ENCODE measurements at regions not wholly inside any gene's neighbourhood (a gene's known extent, or its start where the extent isn't known, plus 50 kb on each side); places are given as distances from the start of the nearest gene placed in this dataset.

DNA sequence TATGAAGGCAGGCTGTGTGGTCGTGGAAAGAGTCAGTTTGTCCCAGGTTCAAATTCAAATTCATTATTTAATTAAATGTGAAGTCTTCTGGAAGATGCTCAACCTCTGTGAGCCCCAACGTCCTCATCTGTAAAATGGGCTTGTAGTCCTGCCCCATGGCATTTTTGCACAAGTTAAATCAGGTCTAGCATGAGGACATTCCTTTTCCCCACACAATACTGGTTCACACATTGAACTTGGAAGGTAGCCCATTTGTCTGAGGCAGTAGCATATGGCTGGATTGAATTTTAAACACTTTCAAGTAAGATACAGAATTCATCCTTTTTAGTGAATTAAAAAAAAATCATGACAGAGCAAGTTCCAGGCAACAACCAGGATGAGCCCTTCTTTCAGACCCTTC is 665.4 kb upstream of the HS6ST1 start:
- intact Hi-C loops (cut with DNase I) = no loop called here
- no peak for DNase-seq

DNA sequence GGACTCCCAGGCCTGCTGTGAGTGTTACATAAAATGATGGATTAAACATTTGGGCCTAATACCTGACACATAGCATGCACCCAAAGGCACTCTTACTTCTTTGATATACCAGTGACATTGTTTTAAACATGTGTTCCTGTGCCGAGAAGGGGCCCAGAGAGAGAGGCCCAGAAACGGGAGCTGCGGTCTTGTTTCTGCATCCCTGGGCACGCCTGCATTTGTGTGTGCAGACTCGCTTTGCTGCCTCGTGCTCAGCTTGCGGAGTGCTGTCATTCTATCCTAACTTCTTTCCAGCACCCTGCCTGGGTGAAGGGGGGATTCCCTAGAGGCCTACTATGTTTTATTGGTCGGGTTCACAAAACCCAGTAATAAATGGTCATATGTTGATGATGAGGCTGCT is 666.2 kb upstream of the HS6ST1 start:
- intact Hi-C loops (cut with DNase I) = no loop called here
- DNase-seq = no peak

DNA sequence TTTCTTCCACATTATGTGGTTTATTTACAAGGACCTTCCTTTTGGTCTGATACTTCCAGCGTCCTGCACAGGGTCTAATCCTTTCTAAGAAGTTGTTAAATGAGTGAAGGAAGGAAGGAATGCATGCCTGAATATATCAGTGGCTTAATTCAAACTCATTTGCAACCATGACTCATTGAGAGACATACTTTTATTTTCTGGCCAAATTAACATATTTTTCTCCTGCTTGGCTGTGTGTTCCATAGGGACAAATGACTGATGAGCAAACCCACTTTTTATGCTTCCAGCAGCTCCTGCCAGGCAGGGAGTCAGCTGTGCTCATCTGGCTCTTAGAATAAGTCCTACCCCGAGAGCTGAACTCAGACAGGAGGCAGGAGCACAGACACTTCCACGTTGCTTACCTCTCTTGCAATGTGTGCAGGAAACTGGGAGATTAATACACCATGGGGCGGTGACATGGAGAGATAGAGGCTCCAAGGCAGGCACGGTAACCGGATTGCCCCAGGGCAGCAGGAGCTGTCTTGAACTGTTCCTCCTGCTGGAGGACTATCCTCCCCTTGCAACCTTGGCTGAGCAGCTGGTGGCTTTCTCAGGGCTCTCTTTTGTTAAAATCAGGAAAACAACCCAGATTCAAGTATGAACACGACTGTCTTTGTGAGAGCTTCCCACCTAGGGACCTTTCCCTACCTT is 667.5 kb upstream of the HS6ST1 start:
- peak in 8 of 10 donors; percentile 34 to 90 (median 56) for DNase-seq
- intact Hi-C loops (cut with DNase I) = no loop called here

DNA sequence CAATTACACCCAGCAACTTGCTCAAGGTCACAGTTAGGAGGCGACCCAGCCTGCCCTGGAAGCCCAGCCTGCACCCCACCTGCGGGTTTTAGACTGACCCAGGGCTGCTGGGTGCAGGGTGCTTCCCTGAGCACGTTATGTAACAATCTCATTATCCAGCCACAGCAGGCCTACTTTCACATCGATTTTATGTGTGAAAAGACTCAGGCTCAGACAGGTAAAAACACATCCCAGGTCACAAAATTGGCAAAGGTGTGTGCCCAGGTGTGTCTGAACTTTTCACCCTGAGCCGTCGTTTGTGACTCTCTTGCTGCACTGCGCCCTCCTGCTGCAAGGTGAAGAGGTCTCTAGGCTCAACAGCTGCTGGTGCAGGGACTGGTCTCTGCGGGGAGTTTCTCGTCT is 668.2 kb upstream of the HS6ST1 start:
- no peak for DNase-seq

DNA sequence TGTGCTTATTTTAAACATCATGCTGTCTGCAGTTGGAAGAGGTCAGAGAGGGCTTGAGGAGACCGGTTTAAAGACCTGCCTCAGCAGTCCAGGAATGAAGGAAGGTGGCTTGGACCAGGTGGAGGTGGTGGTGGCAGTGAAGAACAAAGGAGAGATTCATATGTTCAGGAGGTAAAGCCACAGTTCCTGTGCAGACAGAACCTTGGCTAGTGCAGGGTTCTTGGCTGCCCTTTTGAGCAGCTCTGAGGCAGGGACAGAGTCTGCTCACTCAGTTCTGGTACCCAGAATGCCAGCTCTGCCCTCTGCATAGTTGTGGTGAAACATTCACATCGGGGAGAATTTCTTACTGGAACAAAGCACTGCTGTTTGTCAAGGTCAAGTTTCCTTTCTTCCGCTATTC is 669.7 kb upstream of the HS6ST1 start:
- intact Hi-C loops (cut with DNase I) = no loop called here
- no peak for DNase-seq

More for the DNA sequence above, 668.2 kb upstream of the HS6ST1 start:
- intact Hi-C loops (cut with DNase I) = no loop called here

DNA sequence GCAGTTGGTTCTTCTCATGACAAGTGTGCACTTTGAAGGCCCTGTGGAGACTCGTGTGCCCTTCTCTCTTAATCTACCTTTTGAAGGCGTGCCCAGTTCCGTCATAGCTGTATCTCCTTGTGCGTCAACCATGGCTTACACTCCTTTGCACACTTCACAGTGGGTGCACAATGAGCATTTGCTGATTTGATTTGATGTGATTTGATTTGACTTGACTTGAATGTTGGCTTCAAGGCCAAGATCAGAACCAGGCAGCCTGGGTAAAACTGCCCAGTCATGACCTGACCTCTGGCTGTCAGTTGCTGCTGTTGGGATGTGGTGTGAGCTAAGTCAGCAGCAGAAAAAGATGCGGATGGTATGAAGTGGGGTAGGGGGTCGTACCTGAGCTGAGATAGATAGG is 670.3 kb upstream of the HS6ST1 start:
- intact Hi-C loops (cut with DNase I) = no loop called here
- no peak for DNase-seq

DNA sequence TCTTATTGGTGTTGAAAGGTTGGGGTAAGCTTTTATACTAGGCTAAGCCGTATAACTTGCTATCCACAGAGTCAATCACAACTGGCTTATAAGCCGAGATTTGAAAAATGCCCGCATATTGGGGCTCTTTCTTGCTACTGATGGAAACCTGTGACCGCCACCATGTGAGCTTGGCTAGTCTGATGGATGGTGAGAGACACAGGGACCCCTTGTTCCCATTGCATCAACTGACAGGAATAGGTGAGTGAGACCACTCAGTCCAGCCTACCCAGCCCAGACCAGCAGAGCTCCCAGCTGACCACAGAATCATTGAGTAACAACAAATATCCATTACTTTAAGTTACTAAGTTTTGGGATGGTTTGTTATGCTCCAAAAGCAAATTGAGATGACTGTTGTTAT is 676.4 kb upstream of the HS6ST1 start:
- intact Hi-C loops (cut with DNase I) = no loop called here
- DNase-seq = no peak

DNA sequence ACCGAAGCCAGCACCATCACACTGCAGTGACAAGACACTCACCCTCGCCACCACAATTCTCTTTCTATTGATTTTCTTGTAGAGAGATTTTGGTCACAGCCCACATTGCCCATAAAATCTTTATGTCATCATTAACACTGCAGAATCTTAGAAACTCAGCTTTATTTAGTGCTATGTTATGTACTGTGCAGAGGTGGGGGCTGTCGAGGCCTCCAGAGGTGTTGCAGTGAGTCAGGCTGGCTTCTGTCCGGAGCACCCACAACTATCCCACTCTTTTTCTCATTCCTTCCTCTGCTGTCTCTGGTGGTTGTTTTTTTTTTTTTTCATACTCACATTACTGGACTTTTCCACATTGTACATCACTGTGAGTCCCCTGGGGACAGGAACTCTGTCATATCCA is 677.4 kb upstream of the HS6ST1 start:
- intact Hi-C loops (cut with DNase I) = no loop called here
- no peak for DNase-seq

DNA sequence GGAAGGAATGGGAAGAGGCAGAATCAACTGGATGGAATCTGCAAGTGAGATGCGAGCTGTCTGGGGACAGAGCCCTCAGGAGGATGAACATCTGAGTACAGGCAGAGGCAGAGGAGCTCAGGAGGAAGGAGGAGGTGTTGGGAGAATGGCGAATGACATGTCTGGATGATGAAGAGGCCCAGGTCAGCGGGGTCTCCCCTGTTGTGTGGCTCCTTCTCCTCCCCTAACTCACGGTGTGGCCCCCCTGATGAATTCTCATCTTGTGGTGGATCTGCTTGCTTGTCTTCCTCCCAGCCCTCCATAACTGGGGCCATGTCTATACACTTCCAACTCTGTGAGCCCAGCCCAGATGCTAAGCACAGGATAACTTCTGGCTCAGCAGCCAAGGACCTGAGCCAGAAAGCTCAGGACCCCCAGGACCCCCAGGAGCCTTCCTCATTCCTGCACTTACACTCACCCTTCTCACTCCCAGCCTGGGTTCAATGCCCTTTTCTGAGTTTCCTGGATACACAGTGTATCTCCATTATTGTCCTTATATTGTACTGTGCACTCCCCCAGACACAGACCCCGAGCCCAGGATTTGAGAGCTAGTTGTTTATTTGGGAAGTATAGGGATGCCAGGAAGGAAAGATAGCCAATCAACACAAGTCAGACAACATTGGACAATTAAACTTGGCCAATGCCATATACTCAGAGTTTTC is 678.6 kb upstream of the HS6ST1 start:
- no peak for DNase-seq
- intact Hi-C loops (cut with DNase I) = no loop called here

DNA sequence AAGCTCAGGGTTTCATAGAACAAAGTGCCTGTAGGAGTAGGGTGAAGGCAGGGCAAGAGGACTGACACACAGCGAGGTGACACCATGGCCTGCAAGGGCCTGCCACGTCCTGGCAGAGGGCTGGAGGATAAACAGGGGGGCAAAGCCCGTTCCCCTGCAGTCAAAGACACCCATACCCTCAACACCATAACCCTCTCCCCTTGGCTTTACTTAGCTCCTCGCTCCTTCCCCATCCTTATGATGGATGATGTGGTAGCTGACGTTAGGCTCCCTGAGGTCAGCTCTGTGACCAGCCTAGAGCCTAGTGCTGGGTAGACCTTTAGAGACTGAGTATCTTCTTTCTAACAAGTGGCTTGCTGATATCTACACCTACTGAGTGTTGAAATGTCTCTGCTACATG is 683.3 kb upstream of the HS6ST1 start:
- DNase-seq = no peak
- intact Hi-C loops (cut with DNase I) = no loop called here

DNA sequence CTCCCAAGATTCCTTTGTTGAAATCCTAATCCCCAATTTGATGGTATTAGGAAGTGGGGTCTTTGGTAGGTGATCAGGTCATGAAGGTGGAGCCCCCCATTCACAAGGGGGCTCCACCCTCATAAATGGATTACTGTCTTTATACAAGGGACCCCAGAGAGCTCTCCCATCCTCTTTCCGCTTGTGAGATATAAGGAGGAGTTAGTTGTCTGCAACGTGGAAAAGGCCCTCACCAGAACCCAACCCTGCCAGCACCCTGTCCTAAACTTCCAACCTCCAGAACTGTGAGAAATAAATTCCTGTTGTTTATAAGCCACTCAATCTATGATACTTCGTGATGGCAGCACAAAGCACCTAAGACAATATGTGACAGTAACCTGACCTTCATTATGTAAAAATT is 684.1 kb upstream of the HS6ST1 start:
- intact Hi-C loops (cut with DNase I) = no loop called here
- DNase-seq = no peak

DNA sequence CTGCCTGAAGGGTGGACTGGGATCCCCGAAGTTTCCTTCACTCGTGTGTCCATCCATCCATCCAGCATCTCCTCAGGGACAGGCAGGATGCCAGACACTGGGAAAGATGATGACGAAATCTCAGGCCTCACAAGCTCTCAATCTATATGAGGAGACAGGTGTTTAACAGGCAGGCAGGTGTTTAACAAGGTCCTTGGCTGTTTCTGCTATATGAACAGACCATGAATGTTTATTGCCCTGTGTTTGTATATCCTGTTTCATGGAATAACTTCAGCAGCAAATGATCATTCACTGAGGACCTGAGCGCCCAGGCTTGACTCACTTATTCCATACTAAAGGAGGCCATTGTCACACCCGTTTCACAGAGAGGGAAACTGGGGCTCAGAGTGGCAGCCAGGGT is 685.8 kb upstream of the HS6ST1 start:
- DNase-seq = no peak
- intact Hi-C loops (cut with DNase I) = no loop called here

DNA sequence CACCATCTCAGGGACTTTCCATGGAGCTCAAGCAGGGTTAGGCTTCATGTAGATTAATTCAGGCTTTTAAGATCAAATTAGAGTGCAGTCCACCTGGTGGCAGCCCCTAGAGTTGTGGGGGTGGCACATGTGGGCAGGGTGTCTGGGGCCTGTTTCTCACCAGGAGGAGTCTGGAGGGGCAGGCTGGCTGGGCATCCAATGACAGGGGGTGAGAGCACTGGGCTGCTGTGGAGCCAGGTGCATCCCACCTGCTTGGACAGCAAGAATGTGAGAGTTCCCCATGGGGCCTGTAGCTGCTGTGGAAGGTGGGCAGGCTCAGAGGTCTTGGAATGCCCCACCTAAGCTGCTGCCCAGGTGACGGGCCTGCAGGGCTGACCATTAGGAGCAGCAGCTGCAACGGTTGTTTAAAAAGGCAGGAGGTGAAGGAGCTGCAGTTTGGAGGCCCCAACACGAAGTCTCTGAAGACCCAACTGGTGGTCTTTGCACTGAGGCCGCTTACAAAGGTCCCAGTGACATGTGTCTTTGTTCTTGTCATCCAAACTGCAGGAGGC is 686.3 kb upstream of the HS6ST1 start:
- DNase-seq = no peak
- intact Hi-C loops (cut with DNase I) = no loop called here

DNA sequence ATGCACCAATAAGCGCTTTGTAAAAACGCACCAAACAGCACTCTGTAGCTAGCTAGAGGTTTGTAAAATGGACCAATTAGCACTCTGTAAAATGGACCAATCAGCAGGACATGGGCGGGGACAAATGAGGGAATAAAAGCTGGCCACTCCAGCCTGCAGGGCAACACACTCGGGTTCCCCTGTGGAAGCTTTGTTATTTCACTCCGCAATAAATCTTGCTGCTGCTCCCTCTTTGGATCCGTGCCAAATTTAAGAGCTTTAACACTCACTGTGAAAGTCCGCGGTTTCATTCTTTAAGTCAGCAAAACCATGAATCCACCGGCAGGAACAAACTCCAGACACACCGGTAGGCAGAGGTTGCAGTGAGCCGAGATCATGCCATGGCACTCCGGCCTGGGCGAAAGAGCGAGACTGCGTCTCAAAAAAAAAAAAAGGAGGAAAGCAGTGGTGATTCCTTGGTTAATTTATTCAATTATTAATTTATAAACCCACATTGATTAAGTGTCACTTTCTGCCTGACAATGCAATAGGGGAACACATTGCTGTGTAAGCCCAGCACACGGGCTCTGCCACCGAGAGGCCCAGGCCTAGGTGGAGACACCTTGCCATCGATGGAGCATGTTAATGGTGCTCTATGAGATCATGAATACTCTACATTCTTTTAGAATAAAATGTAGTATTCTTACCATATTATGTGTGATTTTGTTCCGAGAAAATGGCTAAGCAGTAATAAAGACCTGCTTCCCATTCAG is 687.6 kb upstream of the HS6ST1 start:
- DNase-seq = no peak
- intact Hi-C loops (cut with DNase I) = no loop called here

DNA sequence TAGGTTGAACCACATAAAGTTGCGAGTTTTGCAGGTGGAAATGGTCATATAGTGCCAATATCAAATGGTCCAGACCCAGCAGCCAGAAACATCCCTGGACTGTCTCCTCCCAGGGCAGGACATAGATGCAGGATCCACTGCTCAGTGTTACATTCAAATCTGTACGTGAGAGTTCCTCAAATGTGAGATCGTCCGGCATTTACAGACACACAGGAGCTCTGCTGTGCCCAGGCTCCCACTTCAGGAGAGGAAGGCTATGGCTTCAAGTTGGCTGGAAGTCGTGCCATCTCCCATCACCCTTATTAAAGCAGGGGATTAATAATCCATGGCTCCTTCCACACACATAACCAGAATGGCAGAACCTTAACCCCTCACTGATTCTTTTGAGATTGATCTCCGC is 688.2 kb upstream of the HS6ST1 start:
- intact Hi-C loops (cut with DNase I) = no loop called here
- no peak for DNase-seq

DNA sequence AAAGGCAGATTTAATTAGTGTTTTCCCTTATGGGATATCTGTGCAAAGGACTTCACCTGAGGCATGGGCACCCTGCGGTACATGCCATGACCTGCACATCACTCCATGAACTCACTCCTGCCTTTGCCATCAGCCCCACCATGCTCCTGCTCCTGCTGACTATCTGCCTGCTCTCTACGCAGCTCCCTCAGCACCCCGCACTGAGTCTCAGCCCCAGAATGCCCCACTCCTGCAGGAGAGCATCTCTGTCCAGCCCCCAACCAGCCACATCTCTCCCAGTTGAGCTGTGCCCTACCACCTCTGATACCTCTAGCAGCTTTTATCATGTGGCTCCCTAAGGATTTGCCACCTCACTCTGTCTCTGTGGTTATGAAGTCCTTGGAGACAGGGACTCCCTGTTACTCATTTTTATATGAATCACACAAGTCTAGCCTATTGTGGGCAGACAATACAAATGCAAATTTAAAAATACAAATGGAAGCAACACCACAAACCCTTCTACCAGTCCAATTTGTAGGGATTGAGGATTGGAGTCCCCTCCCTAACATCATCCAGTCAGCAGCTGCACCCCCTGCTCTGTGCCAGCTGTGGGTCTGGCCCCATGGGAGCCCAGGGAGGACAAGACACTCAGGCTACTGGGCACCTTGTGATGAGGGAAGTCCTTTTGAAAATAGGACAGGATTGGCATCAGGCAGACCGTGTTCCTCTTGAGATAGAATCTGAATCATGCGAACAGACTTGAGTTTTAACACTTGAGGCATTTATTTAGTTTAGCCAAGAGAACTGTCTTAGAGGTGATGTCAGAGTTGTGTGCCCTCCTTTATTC is 689.6 kb upstream of the HS6ST1 start:
- intact Hi-C loops (cut with DNase I) = no loop called here
- DNase-seq = peak in 1 of 10 donors; percentile 69

DNA sequence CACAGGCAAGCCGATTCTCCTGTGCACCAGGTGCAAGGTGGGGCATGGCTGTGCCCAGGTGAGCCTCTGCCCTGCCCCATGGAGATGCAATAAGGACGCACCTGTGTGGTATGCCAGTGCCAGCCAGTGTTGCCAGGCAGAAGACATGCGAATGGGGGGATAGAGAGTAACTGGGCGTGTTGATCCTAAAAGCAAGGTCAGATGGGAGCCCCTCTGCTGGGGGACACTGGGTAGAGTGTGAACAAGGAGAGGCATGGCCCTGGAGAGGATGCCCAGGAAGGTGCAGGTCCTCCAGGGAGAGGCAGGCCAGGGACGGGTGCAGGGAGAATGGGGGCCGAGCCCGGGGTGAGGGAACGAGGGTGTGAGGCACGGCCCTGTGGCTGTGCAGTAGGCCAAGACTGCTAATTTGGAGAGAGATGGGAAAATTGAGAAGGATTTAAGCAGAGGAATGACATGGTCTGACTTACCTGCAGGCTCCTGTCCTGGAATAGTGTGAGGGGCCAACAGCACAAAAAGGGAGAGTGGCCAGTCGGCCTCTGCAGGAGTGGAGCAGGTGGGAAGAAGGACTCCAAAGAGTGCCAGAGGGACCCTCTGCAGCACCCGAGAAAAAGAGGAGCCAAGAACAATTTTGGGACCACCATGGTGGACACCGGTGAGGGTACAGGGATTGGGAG is 690.4 kb upstream of the HS6ST1 start:
- peak in 1 of 10 donors; percentile 72 for DNase-seq
- intact Hi-C loops (cut with DNase I) = no loop called here

DNA sequence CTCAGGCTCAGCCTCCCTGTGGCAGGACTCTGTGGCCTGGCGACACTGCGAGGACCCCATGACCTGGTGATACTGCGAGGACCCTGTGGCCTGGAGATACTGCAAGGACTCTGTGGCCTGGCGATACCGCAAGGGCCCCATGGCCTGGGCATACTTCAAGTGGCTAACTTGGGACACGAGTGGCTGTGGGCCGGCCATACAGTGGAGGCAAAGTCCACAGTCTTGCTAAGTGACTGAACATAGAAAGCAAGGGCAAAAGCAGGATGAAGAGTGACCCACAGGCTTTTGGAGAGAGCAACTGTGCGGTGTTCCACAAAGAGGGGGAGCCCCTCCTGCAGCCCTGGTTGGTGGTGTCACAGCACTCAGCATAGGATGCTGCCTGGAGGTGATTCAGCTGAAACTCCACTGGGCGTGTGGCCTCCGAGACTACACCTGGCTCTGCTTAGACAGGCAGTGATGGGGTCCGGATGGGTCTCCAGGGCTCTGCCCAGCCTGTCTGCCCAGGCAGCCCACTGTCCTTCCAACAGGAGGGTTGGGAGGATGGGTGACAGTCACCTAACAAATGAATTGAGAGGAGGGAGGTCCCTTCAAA is 691.0 kb upstream of the HS6ST1 start:
- DNase-seq = peak in 1 of 10 donors; percentile 70
- intact Hi-C loops (cut with DNase I) = no loop called here

DNA sequence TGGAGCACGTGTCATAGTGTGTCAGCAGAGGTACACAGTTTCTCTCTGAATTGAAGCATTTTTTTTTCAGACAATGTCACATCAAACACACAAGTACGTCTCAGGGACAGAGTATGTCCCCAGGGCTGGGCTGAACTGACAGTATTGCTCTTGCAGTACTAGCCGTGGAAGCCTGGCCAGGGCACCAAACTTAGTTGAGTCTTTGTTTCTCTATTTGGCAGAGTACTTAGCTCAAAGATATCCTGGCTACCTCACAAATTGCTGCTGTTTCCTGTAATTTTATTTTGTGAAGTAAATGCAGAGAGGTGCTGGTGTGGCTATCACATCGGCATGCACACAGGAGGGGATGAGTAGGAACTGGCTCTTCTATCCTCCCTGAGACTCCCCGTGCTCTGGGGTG is 691.6 kb upstream of the HS6ST1 start:
- intact Hi-C loops (cut with DNase I) = no loop called here
- DNase-seq = no peak

Data from posterior cingulate gyrus (tissue), 11 donors.